GM12878 (cell line): ENCODE measurements at regions not wholly inside any gene's neighbourhood (a gene's known extent, or its start where the extent isn't known, plus 50 kb on each side); places are given as distances from the start of the nearest gene placed in this dataset.

Experiments used
- ATAC-seq: fragments of 200-7000 bp; cut with Tn5 transposase; 3 replicates; pipeline ENCODE4 v1.9.1; 2020; ENCODE audit warnings: mild to moderate bottlenecking, moderate library complexity
- BruUV-seq: library from RNA; stranded (reverse); fragments of 400-500 nt; replicated peaks from 2 replicates; lab custom pipeline; 2021; lab: Mats Ljungman, UMichigan
- CTCF ChIA-PET: fragments of 300-600 bp; sonication (Branson Sonifier 250); formaldehyde crosslinking; extraction: SDS; loops from one replicate; lab custom pipeline; 2021; ENCODE audit warnings: inconsistent platforms; lab: Yijun Ruan, JAX
- POLR2A ChIA-PET: fragments of 350-600 bp; formaldehyde crosslinking; extraction: SDS; loops from one replicate; lab custom pipeline; 2021; ENCODE audit warnings: inconsistent platforms; lab: Charles Lee
- RAD21 ChIA-PET: fragments of 300-600 bp; sonication (Branson Sonifier 250); formaldehyde crosslinking; loops from one replicate; lab custom pipeline; 2023; ENCODE audit warnings: antibody characterized with exemption; ENCODE audit not compliant: unreplicated experiment; lab: Charles Lee
- SMC1A ChIA-PET: fragments of 300-600 bp; sonication (Branson Sonifier 250); formaldehyde crosslinking; loops from one replicate; lab custom pipeline; 2023; ENCODE audit not compliant: unreplicated experiment, uncharacterized antibody; lab: Charles Lee
- DNase-seq: peaks from one replicate; pipeline ENCODE4 v3.0.0-alpha.2; 2011; ENCODE audit warnings: low read depth, low spot score
- FAIRE-seq: peaks from 3 replicates; lab custom pipeline; 2011; peaks lifted over from hg19 to GRCh38; lab: Jason Lieb, UNC
- H2AFZ ChIP-seq: 2 replicates; pipeline ENCODE4 v1.6.0; 2011; ENCODE audit warnings: low read depth, low read length, control low read depth; ENCODE audit not compliant: control insufficient read depth
- H3K27ac ChIP-seq: 2 replicates; pipeline ENCODE4 v1.5.1; 2011; ENCODE audit warnings: control low read depth; ENCODE audit not compliant: control insufficient read depth, insufficient read depth
- H3K27me3 ChIP-seq, 2 experiments: replicated peaks in 1 of 2; 2 replicates each; pipeline versions ENCODE4 v1.6.0 to v1.6.1; 2011; ENCODE audit warnings: low read length in 1 of 2; ENCODE audit not compliant: control insufficient read depth in 2 of 2, insufficient read depth in 2 of 2
- H3K36me3 ChIP-seq, 2 experiments: 2 replicates each; pipeline ENCODE4 v1.5.1; 2011; ENCODE audit warnings: low read length in 1 of 2; ENCODE audit not compliant: control insufficient read depth in 2 of 2, insufficient read depth in 2 of 2
- H3K4me1 ChIP-seq: 2 replicates; pipeline ENCODE4 v1.6.1; 2011; ENCODE audit warnings: mild to moderate bottlenecking, low read length, moderate library complexity, mixed read lengths; ENCODE audit not compliant: control insufficient read depth, insufficient read depth
- H3K4me2 ChIP-seq: 2 replicates; pipeline ENCODE4 v1.6.0; 2011; ENCODE audit warnings: control low read depth; ENCODE audit not compliant: control insufficient read depth, insufficient read depth
- H3K4me3 ChIP-seq: fragments of 200-600 bp; sonication (generic); 2 replicates; pipeline ENCODE4 v1.5.1; 2016
- H3K79me2 ChIP-seq: 2 replicates; pipeline ENCODE4 v1.6.0; 2011; ENCODE audit warnings: low read length; ENCODE audit not compliant: control insufficient read depth, insufficient read depth
- H3K9ac ChIP-seq: 2 replicates; pipeline ENCODE4 v1.8.0; 2011; ENCODE audit warnings: low read length, control low read depth, mixed read lengths; ENCODE audit not compliant: control insufficient read depth, insufficient read depth
- H3K9me3 ChIP-seq: replicated peaks from 3 replicates; pipeline ENCODE4 v1.5.1; 2011; ENCODE audit warnings: mild to moderate bottlenecking, low read length; ENCODE audit not compliant: control insufficient read depth, insufficient read depth
- H4K20me1 ChIP-seq: 2 replicates; pipeline ENCODE4 v1.6.0; 2011; ENCODE audit not compliant: control insufficient read depth, insufficient read depth
- BMI1 ChIP-seq: fragments of 450-650 bp; IDR thresholded peaks from 2 replicates; pipeline ENCODE4 v1.6.1; 2016; ENCODE audit warnings: mild to moderate bottlenecking, moderate library complexity, borderline replicate concordance
- E2F4 ChIP-seq: IDR thresholded peaks from 2 replicates; pipeline ENCODE4 v1.6.1; 2012; ENCODE audit warnings: low read depth, low read length, improper control_type of control experiment
- E2F8 ChIP-seq: fragments of 450-650 bp; IDR thresholded peaks from 2 replicates; pipeline ENCODE4 v1.6.1; 2018; ENCODE audit warnings: mild to moderate bottlenecking, low read depth, moderate library complexity; ENCODE audit not compliant: partially characterized antibody
- GABPA ChIP-seq: IDR thresholded peaks from 2 replicates; pipeline ENCODE4 v1.6.1; 2014; ENCODE audit warnings: antibody characterized with exemption, low read depth, mild to moderate bottlenecking, inconsistent platforms
- HDGF ChIP-seq: fragments of 450-650 bp; IDR thresholded peaks from 2 replicates; pipeline ENCODE4 v1.6.1; 2016; ENCODE audit warnings: antibody characterized with exemption
- JUND ChIP-seq: IDR thresholded peaks from 2 replicates; pipeline ENCODE4 v1.6.1; 2012; ENCODE audit warnings: low read depth, mild to moderate bottlenecking, low read length, improper control_type of control experiment, moderate library complexity
- NFYB ChIP-seq: IDR thresholded peaks from 2 replicates; pipeline ENCODE4 v1.6.1; 2011; ENCODE audit warnings: low read depth, mild to moderate bottlenecking, low read length, improper control_type of control experiment, moderate library complexity; ENCODE audit not compliant: insufficient read depth
- NR2F1 ChIP-seq: fragments of 450-650 bp; conservative IDR thresholded peaks from 2 replicates; pipeline ENCODE4 v1.6.1; 2017; ENCODE audit warnings: mild to moderate bottlenecking
- NRF1 ChIP-seq: conservative IDR thresholded peaks from 2 replicates; pipeline ENCODE4 v1.6.1; 2011; ENCODE audit warnings: mild to moderate bottlenecking, low read depth, low read length, improper control_type of control experiment
- PKNOX1 ChIP-seq: fragments of 450-650 bp; IDR thresholded peaks from 2 replicates; pipeline ENCODE4 v1.6.1; 2016; ENCODE audit warnings: mild to moderate bottlenecking
- POLR2AphosphoS2 ChIP-seq: IDR thresholded peaks from 2 replicates; pipeline ENCODE4 v1.6.1; 2011; ENCODE audit warnings: low read depth, mild to moderate bottlenecking, low read length, improper control_type of control experiment, moderate library complexity
- RELA ChIP-seq: fragments of 450-650 bp; IDR thresholded peaks from 2 replicates; pipeline ENCODE4 v1.8.0; 2014; ENCODE audit warnings: borderline replicate concordance; ENCODE audit not compliant: partially characterized antibody
- SMARCA5 ChIP-seq: fragments of 450-650 bp; IDR thresholded peaks from 2 replicates; pipeline ENCODE4 v1.6.1; 2017; ENCODE audit warnings: mild to moderate bottlenecking
- SP1 ChIP-seq: IDR thresholded peaks from one replicate; pipeline ENCODE4 v1.6.1; 2011; ENCODE audit warnings: low read depth, low read length
- SUPT20H ChIP-seq: IDR thresholded peaks from 2 replicates; pipeline ENCODE4 v1.6.1; 2011; ENCODE audit warnings: low read depth, mild to moderate bottlenecking, low read length, moderate library complexity, borderline replicate concordance; ENCODE audit not compliant: control insufficient read depth
- TARDBP ChIP-seq: IDR thresholded peaks from 2 replicates; pipeline ENCODE4 v1.6.1; 2016; ENCODE audit warnings: borderline replicate concordance
- TCF12 ChIP-seq: IDR thresholded peaks from 2 replicates; pipeline ENCODE4 v1.6.1; 2011; ENCODE audit warnings: low read depth, mild to moderate bottlenecking, low read length
- TCF3 ChIP-seq: IDR thresholded peaks from 2 replicates; pipeline ENCODE4 v1.6.1; 2012; ENCODE audit warnings: low read depth, mild to moderate bottlenecking, low read length, borderline replicate concordance; ENCODE audit not compliant: insufficient read depth
- WGBS: methylation state at CpG from one replicate; pipeline ENCODE4 v1.1.6; 2016; ENCODE audit warnings: low lambda C conversion rate; ENCODE audit not compliant: insufficient replicate concordance, insufficient coverage; ENCODE audit errors: missing lambda C conversion rate; 5-methylcytosine and 5-hydroxymethylcytosine counted together
- in situ Hi-C: fragments of 300-500 bp; cut with MboI; formaldehyde crosslinking; loops from 9 replicates; pipeline ENCODE4 v1.14.3; 2018; ENCODE audit warnings: mixed read lengths
- intact Hi-C: fragments of 100-400 bp; cut with micrococcal nuclease; formaldehyde crosslinking; loops from one replicate; pipeline ENCODE4 v1.14.2; 2022; ENCODE audit not compliant: unreplicated experiment

GRCh38 chr3:30131191-30131590, 475.2 kb upstream of the TGFBR2 start:
- Histone ChIP-seq H3K4me3 (no peak overlapping the region), H3K27ac (no peak overlapping the region), H3K36me3 (no peaks in the 10 kb centered on the region), H3K9me3 (no peaks in the 10 kb centered on the region), H3K27me3 (no peaks in the 10 kb centered on the region), H3K4me1 (no peaks in the 10 kb centered on the region), H3K4me2 (no peak overlapping the region), H4K20me1 (no peaks in the 10 kb centered on the region)
- DNase-seq (no peak), ATAC-seq (no peak)
- 50% methylated on average over 4 of the region's 4 CpGs for WGBS
- intact Hi-C loops (no loop called here), in situ Hi-C loops (no loop called here)
- no peak for TF ChIP-seq GABPA
- TF ChIP-seq E2F8 = no peak
- TF ChIP-seq POLR2AphosphoS2 = no peak
- no peak for TF ChIP-seq PKNOX1
- no peak for TF ChIP-seq NRF1
- TF ChIP-seq SP1 = no peak
- TF ChIP-seq TCF3 = no peak
- no peak for TF ChIP-seq BMI1
- no peak for TF ChIP-seq RELA
- TF ChIP-seq NR2F1 = no peak
- no peak for TF ChIP-seq JUND
- TF ChIP-seq HDGF = no peak
- no peak for TF ChIP-seq TARDBP
- no peak for TF ChIP-seq SMARCA5
- TF ChIP-seq SUPT20H = no peak
- TF ChIP-seq TCF12 = no peak
- no peak for TF ChIP-seq NFYB
- TF ChIP-seq E2F4 = no peak
- TF ChIP-seq, all 136 proteins: peak for 0
- RAD21 ChIA-PET = no interaction called here
- SMC1A ChIA-PET = no interaction called here
- no TSS peak for BruUV-seq
- H3K9ac ChIP-seq = no peak overlapping the region
- no peaks in the 10 kb centered on the region for H3K79me2 ChIP-seq
- no peak overlapping the region for H2AFZ ChIP-seq
- FAIRE-seq = no peak
- CTCF ChIA-PET = no interaction called here
- POLR2A ChIA-PET = no interaction called here
